NCI-H2227 (cell line): ENCODE measurements at regions not wholly inside any gene's neighbourhood (a gene's known extent, or its start where the extent isn't known, plus 50 kb on each side); places are given as distances from the start of the nearest gene placed in this dataset.

Source experiments
- DNase-seq: peaks from one replicate; lab custom pipeline; 2025; ENCODE audit not compliant: unreplicated experiment; lab: John Stamatoyannopoulos, UW

GRCh38 chr13:79749566-79749965 is 268.6 kb downstream of the NDFIP2 start:
- no peak for DNase-seq

- no peak for DNase-seq
Measured at GRCh38 chr13:79745081-79745480, 264.1 kb downstream of the NDFIP2 start.

DNA sequence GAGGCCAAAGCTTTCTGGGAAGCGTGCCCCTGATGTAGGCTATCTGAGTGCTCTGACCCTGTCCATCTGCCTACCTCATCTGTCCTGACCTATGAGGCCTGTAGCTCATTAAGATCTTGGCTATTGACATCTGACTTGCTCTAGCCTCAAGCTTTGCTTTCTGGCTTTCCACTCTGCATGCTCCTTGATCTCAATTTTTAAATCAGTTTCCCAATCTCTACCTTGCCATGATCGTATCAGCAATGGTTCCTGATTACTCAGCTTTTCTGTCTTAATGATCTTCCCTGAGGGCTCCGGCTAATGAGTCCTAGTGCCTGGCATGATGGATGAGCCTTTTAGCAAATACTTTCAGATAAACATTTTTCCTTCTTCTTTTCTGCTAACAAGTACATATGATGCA is 262.0 kb downstream of the NDFIP2 start:
- no peak for DNase-seq

GRCh38 chr13:79740991-79741390 is 260.0 kb downstream of the NDFIP2 start:
- no peak for DNase-seq

DNA sequence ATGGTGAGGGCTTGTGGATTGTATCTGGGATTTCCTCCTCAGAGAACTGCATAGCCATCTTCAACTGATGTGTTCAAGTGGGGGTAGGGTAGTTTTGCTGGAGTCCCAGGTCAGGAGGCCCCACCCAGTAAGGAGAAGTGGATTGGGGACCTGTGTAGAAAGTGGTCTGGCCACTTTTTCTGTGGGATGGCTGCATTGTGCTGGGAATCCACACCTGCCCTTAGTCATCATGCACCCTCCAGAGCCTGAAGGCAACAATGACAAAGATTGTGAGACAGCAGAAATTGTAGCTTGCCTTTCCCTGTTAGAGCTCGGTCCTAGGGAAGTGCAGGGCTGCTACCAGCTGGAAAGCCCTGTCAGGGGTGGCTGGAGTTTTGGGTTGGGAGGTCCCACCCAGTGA is 255.4 kb downstream of the NDFIP2 start:
- no peak for DNase-seq

GRCh38 chr13:79735228-79735627 is 254.3 kb downstream of the NDFIP2 start:
- DNase-seq: no peak

- DNase-seq: no peak
Measured at GRCh38 chr13:79727086-79727485, 246.1 kb downstream of the NDFIP2 start.

DNA sequence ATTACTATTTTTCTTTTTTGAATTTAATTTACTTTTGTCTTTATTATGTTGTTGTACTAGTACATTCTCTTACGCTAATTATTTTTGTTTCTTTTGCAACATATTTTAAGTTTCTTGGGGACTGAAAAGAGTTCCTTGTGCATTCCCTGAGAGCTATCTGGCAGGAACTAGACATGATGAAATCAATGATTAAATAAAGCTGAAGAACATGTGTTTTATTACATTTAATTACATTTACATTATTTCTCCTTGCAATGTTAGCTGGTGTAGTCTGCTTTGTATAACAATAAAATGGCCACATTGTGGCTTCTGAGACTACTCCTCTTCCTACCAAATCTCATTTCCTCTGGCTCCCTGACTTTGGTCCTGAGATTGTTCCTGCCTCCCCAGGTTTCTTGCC is 244.9 kb downstream of the NDFIP2 start:
- no peak for DNase-seq

DNA sequence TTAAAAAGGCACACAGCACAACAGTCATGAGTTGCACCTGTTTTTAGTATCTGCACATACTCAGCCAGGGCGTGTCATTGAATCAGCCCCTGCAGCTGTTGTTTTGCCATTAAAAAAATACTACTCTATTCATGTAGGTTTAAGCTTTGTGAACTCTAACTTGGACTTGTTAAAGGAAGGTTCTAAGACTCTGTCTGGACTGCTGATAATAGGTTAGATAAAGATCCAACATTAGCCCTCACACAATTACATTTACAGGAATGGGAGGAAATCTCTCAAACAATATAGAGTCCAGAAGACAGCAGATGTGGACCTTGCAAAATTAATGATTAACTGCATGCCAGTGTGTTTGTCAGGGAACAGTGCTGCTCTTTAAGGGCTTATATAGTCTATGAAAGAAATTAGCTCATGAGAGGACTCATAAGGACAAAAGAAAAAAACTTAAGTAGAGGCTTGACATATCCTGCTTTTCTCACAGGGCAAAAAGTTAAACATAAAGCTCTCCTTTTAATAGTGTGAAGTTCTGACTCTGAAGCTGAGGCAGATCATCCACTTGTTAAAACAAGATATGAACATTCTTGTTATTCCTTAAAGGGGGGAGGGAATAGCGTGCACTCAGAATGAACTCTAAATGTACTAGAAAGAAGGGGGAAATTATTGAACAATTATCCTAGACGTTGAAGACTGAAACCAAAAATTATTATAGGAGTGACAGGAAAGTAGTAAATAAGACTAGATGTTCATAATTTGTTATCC is 243.6 kb downstream of the NDFIP2 start:
- DNase-seq: peak; percentile 60

- peak; percentile 22 for DNase-seq
Measured at GRCh38 chr13:79723519-79724024, 242.6 kb downstream of the NDFIP2 start.

GRCh38 chr13:79722885-79723445 is 242.0 kb downstream of the NDFIP2 start:
- no peak for DNase-seq

GRCh38 chr13:79716191-79716590 is 235.2 kb downstream of the NDFIP2 start:
- DNase-seq: no peak

- DNase-seq: no peak
Measured at GRCh38 chr13:79711631-79712030, 230.7 kb downstream of the NDFIP2 start.

DNA sequence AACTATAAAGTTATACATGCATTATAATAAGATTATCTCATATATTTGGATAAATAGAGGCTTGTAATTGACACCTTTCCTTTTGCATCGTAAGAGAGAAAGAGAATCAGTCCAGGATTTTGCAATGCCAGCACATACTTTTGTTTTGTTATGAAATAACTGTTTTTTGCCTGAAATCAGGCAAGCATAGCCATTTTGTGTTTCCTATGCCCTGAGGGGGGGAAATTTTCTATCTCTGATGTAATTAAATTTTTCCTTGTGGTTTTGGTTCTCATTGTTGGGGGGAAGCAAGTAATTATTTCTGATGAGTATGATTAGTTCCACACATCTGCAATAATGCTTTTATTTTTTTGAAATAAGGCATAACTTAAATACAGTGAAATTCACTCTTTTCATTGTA is 229.4 kb downstream of the NDFIP2 start:
- DNase-seq: no peak

GRCh38 chr13:79709471-79709870 is 228.5 kb downstream of the NDFIP2 start:
- DNase-seq: no peak

GRCh38 chr13:79703772-79704171 is 222.8 kb downstream of the NDFIP2 start:
- no peak for DNase-seq

DNA sequence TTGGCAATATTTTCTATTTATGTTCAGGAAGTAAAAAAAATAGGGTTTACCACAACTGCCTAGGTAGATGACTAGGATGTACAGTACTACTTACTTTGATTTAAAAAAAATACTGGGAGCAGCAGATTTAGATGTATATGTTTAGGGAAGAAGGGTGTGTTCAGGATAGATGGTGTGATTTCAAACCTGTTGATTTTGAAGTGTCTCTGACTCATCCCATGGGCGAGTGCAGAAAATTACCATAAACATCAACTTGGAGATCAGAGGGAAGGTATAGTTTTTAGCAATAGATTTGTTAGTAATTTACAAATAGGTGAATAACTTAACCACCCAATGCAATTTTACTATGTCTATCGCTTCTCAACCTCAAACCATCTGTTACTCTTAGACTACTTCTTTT is 214.8 kb downstream of the NDFIP2 start:
- DNase-seq: no peak

- no peak for DNase-seq
Measured at GRCh38 chr13:79692846-79693245, 211.9 kb downstream of the NDFIP2 start.

GRCh38 chr13:79691826-79692225 is 210.9 kb downstream of the NDFIP2 start:
- no peak for DNase-seq

GRCh38 chr13:79688741-79689140 is 207.8 kb downstream of the NDFIP2 start:
- no peak for DNase-seq

GRCh38 chr13:79686441-79686840 is 205.5 kb downstream of the NDFIP2 start:
- no peak for DNase-seq

DNA sequence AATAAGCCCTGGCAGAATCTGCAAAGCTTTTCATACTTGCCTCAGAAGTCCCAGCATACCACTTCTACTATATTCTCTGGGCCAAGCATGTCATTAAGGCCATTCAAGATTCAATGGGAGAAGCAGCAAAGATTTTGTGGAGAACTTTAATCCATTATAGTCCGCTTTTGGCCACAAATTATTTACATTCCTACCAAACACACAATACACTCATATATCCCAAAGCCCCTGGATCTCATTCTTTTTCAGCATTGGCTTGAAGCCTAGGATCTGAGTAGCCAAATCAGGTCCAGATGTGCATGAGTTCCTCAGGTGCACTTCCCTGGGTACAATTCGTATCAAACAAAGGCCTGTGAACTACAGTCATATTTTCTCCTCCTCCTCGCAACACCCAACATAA is 203.4 kb downstream of the NDFIP2 start:
- DNase-seq: no peak

- no peak for DNase-seq
Measured at GRCh38 chr13:79682164-79682563, 201.2 kb downstream of the NDFIP2 start.
